ENCODE measurements at regions not wholly inside any gene's neighbourhood (a gene's known extent, or its start where the extent isn't known, plus 50 kb on each side); places are given as distances from the start of the nearest gene placed in this dataset.

- Histone ChIP-seq H2AFZ (ENCODE audit: low read length) (no peak overlapping the region), H3K79me2 (ENCODE audit: low read length) (no peaks in the 10 kb centered on the region), H3K36me3 (ENCODE audit: low read depth, low read length) (no peaks in the 10 kb centered on the region), H3K9me2 (replicated peaks; ENCODE audit: low read length) (no peaks in the 10 kb centered on the region), H3K9ac (ENCODE audit: low read length) (no peak overlapping the region), H3K4me3 (ENCODE audit: low read length) (no peak overlapping the region), H3K9me3 (ENCODE audit: low read length) (no peaks in the 10 kb centered on the region), H3F3A (ENCODE audit: low read length, unreplicated experiment) (no peaks in the 10 kb centered on the region), H3K4me1 (ENCODE audit: insufficient read depth, low read length) (peaks cover 13% of the 10 kb centered on the region), H3K27me3 (ENCODE audit: low read length) (no peaks in the 10 kb centered on the region), H4K20me1 (ENCODE audit: low read length) (no peaks in the 10 kb centered on the region), H3K27ac (ENCODE audit: low read length) (no peak overlapping the region), H3K4me2 (ENCODE audit: low read length) (no peak overlapping the region)
- TF ChIP-seq CTCF (conservative IDR thresholded peaks at IDR 0.05; ENCODE audit: low read depth, low read length): no peak
- TF ChIP-seq EZH2phosphoT487 (IDR thresholded peaks at IDR 0.05; ENCODE audit: borderline replicate concordance, low read length): no peak
- no peak for TF ChIP-seq EZH2 (IDR thresholded peaks at IDR 0.05; ENCODE audit: low read length, unreplicated experiment)
- no TSS peak for BruUV-seq (replicated peaks)
- no peak for DNase-seq
- no peak for ATAC-seq
- ChIA-PET CTCF (no interaction called here), POLR2A (ENCODE audit: unreplicated experiment) (no interaction called here)
- intact Hi-C loops (cut with micrococcal nuclease): no loop called here
Measured at GRCh38 chr18:64893349-64893748, 744.5 kb upstream of the LINC00305 start.

- H3K79me2 ChIP-seq (ENCODE audit: low read length): no peaks in the 10 kb centered on the region
- TF ChIP-seq CTCF (conservative IDR thresholded peaks at IDR 0.05; ENCODE audit: low read depth, low read length) (no peak), EZH2phosphoT487 (IDR thresholded peaks at IDR 0.05; ENCODE audit: borderline replicate concordance, low read length) (no peak), EZH2 (IDR thresholded peaks at IDR 0.05; ENCODE audit: low read length, unreplicated experiment) (no peak)
- ATAC-seq (peak; percentile 64), DNase-seq (peak; percentile 73)
- H3K9me3 ChIP-seq (ENCODE audit: low read length): no peaks in the 10 kb centered on the region
- no peak overlapping the region for H3K4me3 ChIP-seq (ENCODE audit: low read length)
- POLR2A ChIA-PET (ENCODE audit: unreplicated experiment): no interaction called here
- intact Hi-C loops (cut with micrococcal nuclease): no loop called here
- peak overlapping the region; percentile 51 for H3K27ac ChIP-seq (ENCODE audit: low read length)
- no TSS peak for BruUV-seq (replicated peaks)
- no peaks in the 10 kb centered on the region for H3K36me3 ChIP-seq (ENCODE audit: low read depth, low read length)
- H4K20me1 ChIP-seq (ENCODE audit: low read length): no peaks in the 10 kb centered on the region
- peaks cover 25% of the 10 kb centered on the region for H3K4me1 ChIP-seq (ENCODE audit: insufficient read depth, low read length)
- peak overlapping the region; percentile 32 for H3K4me2 ChIP-seq (ENCODE audit: low read length)
- peak overlapping the region; percentile 76 for H2AFZ ChIP-seq (ENCODE audit: low read length)
- no peaks in the 10 kb centered on the region for H3F3A ChIP-seq (ENCODE audit: low read length, unreplicated experiment)
- H3K27me3 ChIP-seq (ENCODE audit: low read length): no peaks in the 10 kb centered on the region
- CTCF ChIA-PET: no interaction called here
- peak overlapping the region; percentile 27; the same call in 1 of the 2 replicates for H3K9ac ChIP-seq (ENCODE audit: low read length)
- H3K9me2 ChIP-seq (replicated peaks; ENCODE audit: low read length): no peaks in the 10 kb centered on the region
Measured at GRCh38 chr18:64888956-64889355, 740.1 kb upstream of the LINC00305 start.

- BruUV-seq (replicated peaks): no TSS peak
- ChIA-PET CTCF (no interaction called here), POLR2A (ENCODE audit: unreplicated experiment) (no interaction called here)
Measured at GRCh38 chr18:64886995-64887394, 738.1 kb upstream of the LINC00305 start.

More at GRCh38 chr18:64886995-64887394, 738.1 kb upstream of the LINC00305 start:
- Histone ChIP-seq H3K9me3 (ENCODE audit: low read length) (no peaks in the 10 kb centered on the region), H4K20me1 (ENCODE audit: low read length) (no peaks in the 10 kb centered on the region), H2AFZ (ENCODE audit: low read length) (no peak overlapping the region), H3K27ac (ENCODE audit: low read length) (peak overlapping the region; percentile 31), H3F3A (ENCODE audit: low read length, unreplicated experiment) (no peaks in the 10 kb centered on the region), H3K27me3 (ENCODE audit: low read length) (no peaks in the 10 kb centered on the region), H3K4me3 (ENCODE audit: low read length) (no peak overlapping the region), H3K36me3 (ENCODE audit: low read depth, low read length) (no peaks in the 10 kb centered on the region), H3K9ac (ENCODE audit: low read length) (no peak overlapping the region), H3K4me2 (ENCODE audit: low read length) (no peak overlapping the region), H3K4me1 (ENCODE audit: insufficient read depth, low read length) (peaks cover 25% of the 10 kb centered on the region), H3K79me2 (ENCODE audit: low read length) (no peaks in the 10 kb centered on the region), H3K9me2 (replicated peaks; ENCODE audit: low read length) (no peaks in the 10 kb centered on the region)
- ATAC-seq (peak; percentile 81), DNase-seq (peak; percentile 57)
- intact Hi-C loops (cut with micrococcal nuclease): no loop called here
- no peak for TF ChIP-seq EZH2phosphoT487 (IDR thresholded peaks at IDR 0.05; ENCODE audit: borderline replicate concordance, low read length)
- no peak for TF ChIP-seq CTCF (conservative IDR thresholded peaks at IDR 0.05; ENCODE audit: low read depth, low read length)
- TF ChIP-seq EZH2 (IDR thresholded peaks at IDR 0.05; ENCODE audit: low read length, unreplicated experiment): no peak

Data from PC-3 (cell line).